Right lobe of liver (tissue), 6 donors: ENCODE measurements at regions not wholly inside any gene's neighbourhood (a gene's known extent, or its start where the extent isn't known, plus 50 kb on each side); places are given as distances from the start of the nearest gene placed in this dataset.

ENCODE experiments used
- ATAC-seq, 4 donors: fragments of 200-7000 bp; cut with Tn5 transposase; one replicate each; pipeline ENCODE4 v1.9.1; 2020; ENCODE audit warnings: mild to moderate bottlenecking in 4 of 4, moderate library complexity in 4 of 4
- DNase-seq, 3 donors: peaks; one replicate each; pipeline ENCODE4 v3.0.0-alpha.2; 2020
- H3K27ac ChIP-seq, 3 donors: fragments of 200-600 bp; one replicate each; pipeline ENCODE4 v1.8.0; 2022
- H3K27me3 ChIP-seq, 2 donors: fragments of 200-600 bp; one replicate each; pipeline ENCODE4 v1.8.0; 2022
- H3K36me3 ChIP-seq, 4 donors: fragments of 200-600 bp; sonication (generic) in 1 of 4; one replicate each; pipeline versions ENCODE4 v1.5.1 to v1.8.0; 2017 to 2022; ENCODE audit warnings: control low read depth in 1 of 4
- H3K4me1 ChIP-seq, 4 donors: fragments of 200-600 bp; sonication (generic) in 1 of 4; one replicate each; pipeline versions ENCODE4 v1.5.1 to v1.8.0; 2017 to 2022; ENCODE audit warnings: control low read depth in 1 of 4
- H3K4me3 ChIP-seq, 3 donors: fragments of 200-600 bp; one replicate each; pipeline ENCODE4 v1.8.0; 2022
- H3K9me3 ChIP-seq, 4 donors: fragments of 200-600 bp; sonication (generic) in 1 of 4; one replicate each; pipeline versions ENCODE4 v1.5.1 to v1.8.0; 2017 to 2022; ENCODE audit warnings: control low read depth in 1 of 4
- CTCF ChIP-seq, 4 donors: fragments of 200-600 bp in 3 of 4; fragments of 450-650 bp in 1 of 4; IDR thresholded peaks; one replicate each; pipeline versions ENCODE4 v1.5.1 to v1.8.0; 2016 to 2022; ENCODE audit warnings: antibody characterized with exemption in 4 of 4, mild to moderate bottlenecking in 2 of 4
- POLR2A ChIP-seq: fragments of 450-650 bp; IDR thresholded peaks from one replicate; pipeline ENCODE4 v1.6.1; 2017; ENCODE audit warnings: antibody characterized with exemption, mild to moderate bottlenecking
- WGBS: methylation state at CpG from one replicate; pipeline ENCODE4 v1.1.6; 2018; ENCODE audit warnings: low coverage, low lambda C conversion rate; ENCODE audit not compliant: insufficient coverage; ENCODE audit errors: missing lambda C conversion rate; 5-methylcytosine and 5-hydroxymethylcytosine counted together
- intact Hi-C, 2 donors: fragments of 100-400 bp; cut with DNase I; formaldehyde crosslinking; loops; one replicate each; pipeline versions ENCODE4 v1.11.2 to v1.14.1; 2022
- donor health status: DM: no; HTN: yes; CAD: no.
- donor health status: DM: no; HTN: no; CAD: no.
- donor health status: DM: no; HTN: no; CAD: no.
- donor health status: DM: no; HTN: yes; CAD: no.
- donor health status: DM: no; HTN: yes; CAD: no.

GRCh38 chr4:57234252-57234775 lies 124.1 kb upstream of the IGFBP7 start:
- intact Hi-C loops, result no loop called here
- no peaks in the 10 kb centered on the region for H3K27me3 ChIP-seq
- no peaks in the 10 kb centered on the region for H3K36me3 ChIP-seq
- no peaks in the 10 kb centered on the region for H3K9me3 ChIP-seq
- H3K4me3 ChIP-seq, result no peak overlapping the region
- 62% methylated on average over 12 of the region's 12 CpGs for WGBS
- ATAC-seq (no peak), DNase-seq (no peak)
- TF ChIP-seq CTCF (IDR thresholded peaks at IDR 0.05) (no peak), POLR2A (no peak)
- no peaks in the 10 kb centered on the region for H3K4me1 ChIP-seq
- no peak overlapping the region for H3K27ac ChIP-seq

- TF ChIP-seq CTCF (IDR thresholded peaks at IDR 0.05) (no peak), POLR2A (no peak)
- DNase-seq (no peak), ATAC-seq (peak in 1 of 4 donors; percentile 35)
- H3K4me1 ChIP-seq, result no peaks in the 10 kb centered on the region
- H3K4me3 ChIP-seq, result no peak overlapping the region
- intact Hi-C loops, result no loop called here
- 32% methylated on average over 4 of the region's 4 CpGs for WGBS
- H3K27me3 ChIP-seq, result no peaks in the 10 kb centered on the region
- H3K36me3 ChIP-seq, result no peaks in the 10 kb centered on the region
- no peaks in the 10 kb centered on the region for H3K9me3 ChIP-seq
- H3K27ac ChIP-seq, result no peak overlapping the region
Observed at GRCh38 chr4:57233386-57233785, 123.2 kb upstream of the IGFBP7 start.

GRCh38 chr4:57231781-57232180 lies 121.6 kb upstream of the IGFBP7 start:
- no peaks in the 10 kb centered on the region for H3K4me1 ChIP-seq
- H3K9me3 ChIP-seq, result no peaks in the 10 kb centered on the region
- no peaks in the 10 kb centered on the region for H3K36me3 ChIP-seq
- DNase-seq (no peak), ATAC-seq (no peak)
- no peak overlapping the region for H3K4me3 ChIP-seq
- WGBS, result 69% methylated on average over 2 of the region's 2 CpGs
- intact Hi-C loops, result no loop called here
- no peak overlapping the region for H3K27ac ChIP-seq
- H3K27me3 ChIP-seq, result no peaks in the 10 kb centered on the region
- no peak for TF ChIP-seq CTCF (IDR thresholded peaks at IDR 0.05)
- no peak for TF ChIP-seq POLR2A

- 14% methylated on average over 1 of the region's 2 CpGs for WGBS
- H3K27ac ChIP-seq, result no peak overlapping the region
- TF ChIP-seq CTCF (IDR thresholded peaks at IDR 0.05) (no peak), POLR2A (no peak)
- no peak overlapping the region for H3K4me3 ChIP-seq
- H3K4me1 ChIP-seq, result no peaks in the 10 kb centered on the region
- no peaks in the 10 kb centered on the region for H3K27me3 ChIP-seq
- no peaks in the 10 kb centered on the region for H3K36me3 ChIP-seq
- intact Hi-C loops, result no loop called here
- no peaks in the 10 kb centered on the region for H3K9me3 ChIP-seq
- ATAC-seq, result no peak
- no peak for DNase-seq
Observed at GRCh38 chr4:57220734-57221133, 110.5 kb upstream of the IGFBP7 start.

GRCh38 chr4:57220172-57220571 lies 110.0 kb upstream of the IGFBP7 start:
- H3K27me3 ChIP-seq, result no peaks in the 10 kb centered on the region
- H3K4me3 ChIP-seq, result no peak overlapping the region
- no peaks in the 10 kb centered on the region for H3K4me1 ChIP-seq
- H3K27ac ChIP-seq, result no peak overlapping the region
- DNase-seq, result no peak
- intact Hi-C loops, result no loop called here
- no peak for ATAC-seq
- 74% methylated on average over 2 of the region's 2 CpGs for WGBS
- TF ChIP-seq POLR2A, result no peak
- no peak for TF ChIP-seq CTCF (IDR thresholded peaks at IDR 0.05)
- no peaks in the 10 kb centered on the region for H3K9me3 ChIP-seq
- no peaks in the 10 kb centered on the region for H3K36me3 ChIP-seq
